ENCODE measurements at regions not wholly inside any gene's neighbourhood (a gene's known extent, or its start where the extent isn't known, plus 50 kb on each side); places are given as distances from the start of the nearest gene placed in this dataset.

- H3K23ac ChIP-seq (ENCODE audit: insufficient read length), result no peak overlapping the region
- no peak overlapping the region for H3K4me3 ChIP-seq (ENCODE audit: extremely low read depth in 1 of 4, insufficient read depth in 2 of 4, low read depth in 3 of 4, low read length in 4 of 4)
- peaks cover 2% of the 10 kb centered on the region; the same call in 1 of the 2 replicates for H3K23me2 ChIP-seq (ENCODE audit: low read depth, low read length)
- WGBS, 2 experiments (ENCODE audit: extremely low coverage in 1 of 2, insufficient coverage in 1 of 2, insufficient read length in 1 of 2, insufficient replicate concordance in 2 of 2, low coverage in 1 of 2, low lambda C conversion rate in 2 of 2, missing lambda C conversion rate in 1 of 2), result 85% methylated on average over 6 of the region's 6 CpGs; no CpG with 5 or more reads in 1 of the 2 experiments
- no peak overlapping the region for H3K18ac ChIP-seq (ENCODE audit: extremely low read depth, low read length)
- DNase-seq (ENCODE audit: low read depth in 1 of 2, low spot score in 2 of 2), result no peak
- POLR2A ChIA-PET (ENCODE audit: partially characterized antibody), result no interaction called here
- H3K9me3 ChIP-seq (ENCODE audit: insufficient read depth in 2 of 2, low read depth in 1 of 2, low read length in 1 of 2), result no peaks in the 10 kb centered on the region
- H2AFZ ChIP-seq (ENCODE audit: low read length), result no peak overlapping the region
- no peak overlapping the region for H3K56ac ChIP-seq (replicated peaks; ENCODE audit: insufficient read length, low read depth, low read length)
- H3K27ac ChIP-seq (ENCODE audit: low read depth, low read length), result no peak overlapping the region
- peaks cover 0 to 6% (median 3%) of the 10 kb centered on the region in 4 experiments; a peak in 5 of 7 replicates for H3K4me1 ChIP-seq (replicated peaks in 1 of 4; ENCODE audit: control insufficient read depth in 3 of 4, insufficient read depth in 4 of 4, low read length in 3 of 4)
- H3K27me3 ChIP-seq (replicated peaks in 1 of 4; ENCODE audit: control insufficient read depth in 3 of 4, extremely low read depth in 1 of 4, insufficient read depth in 3 of 4, low read length in 3 of 4), result no peaks in the 10 kb centered on the region
- no peak overlapping the region for H3K4me2 ChIP-seq (ENCODE audit: insufficient read depth in 1 of 2, low read depth in 2 of 2, low read length in 2 of 2)
- no peak overlapping the region for H3K4ac ChIP-seq (replicated peaks; ENCODE audit: insufficient read length, low read depth, low read length)
- H2BK5ac ChIP-seq (ENCODE audit: low read depth, low read length), result no peak overlapping the region
- no peak overlapping the region for H2BK12ac ChIP-seq (ENCODE audit: low read depth, low read length)
- H3K79me1 ChIP-seq (ENCODE audit: low read depth, low read length), result no peaks in the 10 kb centered on the region
- CTCF ChIA-PET (ENCODE audit: partially characterized antibody), result no interaction called here
- H2BK15ac ChIP-seq (ENCODE audit: low read length), result no peak overlapping the region
- H2BK120ac ChIP-seq (replicated peaks; ENCODE audit: low read depth, low read length), result no peak overlapping the region
- H4K20me1 ChIP-seq (replicated peaks in 1 of 2; ENCODE audit: control insufficient read depth in 1 of 2, insufficient read depth in 2 of 2, low read length in 2 of 2), result no peaks in the 10 kb centered on the region
- no peak overlapping the region for H4K8ac ChIP-seq (ENCODE audit: extremely low read depth, insufficient read depth, low read length)
- H4K5ac ChIP-seq (ENCODE audit: insufficient read length, low read depth, low read length), result no peak overlapping the region
- no peak overlapping the region for H4K91ac ChIP-seq (replicated peaks; ENCODE audit: insufficient read length, low read length)
- FAIRE-seq, result no peak
- H2AK5ac ChIP-seq (ENCODE audit: low read depth, low read length), result no peak overlapping the region
- no peaks in the 10 kb centered on the region for H3K79me2 ChIP-seq (ENCODE audit: control insufficient read depth in 1 of 2, insufficient read depth in 2 of 2, low read length in 2 of 2)
- no peak overlapping the region for H3K9ac ChIP-seq (replicated peaks in 1 of 4; ENCODE audit: extremely low read depth in 1 of 4, low read depth in 3 of 4, low read length in 3 of 4)
- no peaks in the 10 kb centered on the region for H3K36me3 ChIP-seq (ENCODE audit: control insufficient read depth in 2 of 4, insufficient read depth in 4 of 4, low read length in 3 of 4)
- no peak overlapping the region for H3K14ac ChIP-seq (ENCODE audit: insufficient read length)
- no peak overlapping the region for H2BK20ac ChIP-seq (ENCODE audit: low read length)
- no peak for TF ChIP-seq RBBP5 (IDR thresholded peaks at IDR 0.05; ENCODE audit: borderline replicate concordance, low read depth, low read length)
- no peak for TF ChIP-seq EZH2 (IDR thresholded peaks at IDR 0.05; ENCODE audit: low read depth, low read length, severe bottlenecking)
- TF ChIP-seq PHF8 (conservative IDR thresholded peaks at IDR 0.05; ENCODE audit: low read depth, low read length), result no peak
- TF ChIP-seq SIN3A (conservative IDR thresholded peaks at IDR 0.05 in 1 of 2, IDR thresholded peaks at IDR 0.05 in 1 of 2; ENCODE audit: low read depth in 1 of 2, low read length in 2 of 2), result no peak
- TF ChIP-seq YY1 (IDR thresholded peaks at IDR 0.05; ENCODE audit: low read depth, low read length), result no peak
- no peak for TF ChIP-seq SP1 (IDR thresholded peaks at IDR 0.05; ENCODE audit: low read depth, low read length)
- TF ChIP-seq CTBP2 (IDR thresholded peaks at IDR 0.05; ENCODE audit: borderline replicate concordance, insufficient read depth, insufficient read length, low read length), result no peak
- TF ChIP-seq KDM1A (IDR thresholded peaks at IDR 0.05; ENCODE audit: borderline replicate concordance, low read length), result no peak
- TF ChIP-seq SIX5 (IDR thresholded peaks at IDR 0.05; ENCODE audit: low read depth, low read length), result no peak
- no peak for TF ChIP-seq CREB1 (IDR thresholded peaks at IDR 0.05)
- TF ChIP-seq MAFK (IDR thresholded peaks at IDR 0.05; ENCODE audit: low read depth, low read length), result no peak
- TF ChIP-seq TBP (IDR thresholded peaks at IDR 0.05; ENCODE audit: low read depth, low read length), result no peak
- TF ChIP-seq ATF3 (IDR thresholded peaks at IDR 0.05; ENCODE audit: insufficient read depth, low read depth, low read length), result no peak
- no peak for TF ChIP-seq GABPA (IDR thresholded peaks at IDR 0.05; ENCODE audit: borderline replicate concordance, insufficient read depth, low read length)
Observed at GRCh38 chr18:60875957-60876507, 457.2 kb upstream of the CDH20 start.

Data from H1 (cell line).